ENCODE measurements at regions not wholly inside any gene's neighbourhood (a gene's known extent, or its start where the extent isn't known, plus 50 kb on each side); places are given as distances from the start of the nearest gene placed in this dataset.

- no peak for DNase-seq (ENCODE audit: low spot score)
- in situ Hi-C loops (cut with HindIII; ENCODE audit: low sequenced_read_pairs): no loop called here
These were observed 83.3 kb downstream of the EDEM1 start for GRCh38 chr3:5270666-5271371.

- DNase-seq (ENCODE audit: low spot score): no peak
- in situ Hi-C loops (cut with HindIII; ENCODE audit: low sequenced_read_pairs): no loop called here
These were observed 83.8 kb downstream of the EDEM1 start for GRCh38 chr3:5271372-5271683.

- DNase-seq (ENCODE audit: low spot score): no peak
- in situ Hi-C loops (cut with HindIII; ENCODE audit: low sequenced_read_pairs): no loop called here
These were observed 84.9 kb downstream of the EDEM1 start for GRCh38 chr3:5272387-5272786.

GRCh38 chr3:5274091-5274490 is 86.6 kb downstream of the EDEM1 start:
- DNase-seq (ENCODE audit: low spot score): no peak
- in situ Hi-C loops (cut with HindIII; ENCODE audit: low sequenced_read_pairs): no loop called here

GRCh38 chr3:5275529-5275928 is 88.0 kb downstream of the EDEM1 start:
- in situ Hi-C loops (cut with HindIII; ENCODE audit: low sequenced_read_pairs): no loop called here
- no peak for DNase-seq (ENCODE audit: low spot score)

GRCh38 chr3:5276934-5277333 is 89.4 kb downstream of the EDEM1 start:
- in situ Hi-C loops (cut with HindIII; ENCODE audit: low sequenced_read_pairs): no loop called here
- DNase-seq (ENCODE audit: low spot score): no peak

GRCh38 chr3:5277612-5278236 is 90.2 kb downstream of the EDEM1 start:
- in situ Hi-C loops (cut with HindIII; ENCODE audit: low sequenced_read_pairs): no loop called here
- DNase-seq (ENCODE audit: low spot score): no peak

GRCh38 chr3:5278666-5279065 is 91.2 kb downstream of the EDEM1 start:
- DNase-seq (ENCODE audit: low spot score): no peak
- in situ Hi-C loops (cut with HindIII; ENCODE audit: low sequenced_read_pairs): no loop called here

GRCh38 chr3:5282703-5283102 is 95.2 kb downstream of the EDEM1 start:
- no peak for DNase-seq (ENCODE audit: low spot score)
- in situ Hi-C loops (cut with HindIII; ENCODE audit: low sequenced_read_pairs): no loop called here

- in situ Hi-C loops (cut with HindIII; ENCODE audit: low sequenced_read_pairs): no loop called here
- no peak for DNase-seq (ENCODE audit: low spot score)
These were observed 97.9 kb downstream of the EDEM1 start for GRCh38 chr3:5285439-5285838.

GRCh38 chr3:5290915-5291314 is 103.4 kb downstream of the EDEM1 start:
- in situ Hi-C loops (cut with HindIII; ENCODE audit: low sequenced_read_pairs): no loop called here
- DNase-seq (ENCODE audit: low spot score): no peak

- in situ Hi-C loops (cut with HindIII; ENCODE audit: low sequenced_read_pairs): no loop called here
- DNase-seq (ENCODE audit: low spot score): no peak
These were observed 105.0 kb downstream of the EDEM1 start for GRCh38 chr3:5292512-5292911.

- in situ Hi-C loops (cut with HindIII; ENCODE audit: low sequenced_read_pairs): no loop called here
- no peak for DNase-seq (ENCODE audit: low spot score)
These were observed 105.7 kb downstream of the EDEM1 start for GRCh38 chr3:5293207-5293606.

- DNase-seq (ENCODE audit: low spot score): no peak
- in situ Hi-C loops (cut with HindIII; ENCODE audit: low sequenced_read_pairs): no loop called here
These were observed 106.8 kb downstream of the EDEM1 start for GRCh38 chr3:5294356-5294755.

- in situ Hi-C loops (cut with HindIII; ENCODE audit: low sequenced_read_pairs): no loop called here
- DNase-seq (ENCODE audit: low spot score): no peak
These were observed 107.7 kb downstream of the EDEM1 start for GRCh38 chr3:5295191-5295690.

- in situ Hi-C loops (cut with HindIII; ENCODE audit: low sequenced_read_pairs): no loop called here
- DNase-seq (ENCODE audit: low spot score): no peak
These were observed 108.9 kb downstream of the EDEM1 start for GRCh38 chr3:5296362-5296761.

GRCh38 chr3:5297895-5298294 is 110.4 kb downstream of the EDEM1 start:
- DNase-seq (ENCODE audit: low spot score): no peak
- in situ Hi-C loops (cut with HindIII; ENCODE audit: low sequenced_read_pairs): no loop called here

- DNase-seq (ENCODE audit: low spot score): no peak
- in situ Hi-C loops (cut with HindIII; ENCODE audit: low sequenced_read_pairs): no loop called here
These were observed 110.9 kb downstream of the EDEM1 start for GRCh38 chr3:5298453-5298852.

- in situ Hi-C loops (cut with HindIII; ENCODE audit: low sequenced_read_pairs): no loop called here
- DNase-seq (ENCODE audit: low spot score): no peak
These were observed 111.7 kb downstream of the EDEM1 start for GRCh38 chr3:5299161-5299560.

- in situ Hi-C loops (cut with HindIII; ENCODE audit: low sequenced_read_pairs): no loop called here
- no peak for DNase-seq (ENCODE audit: low spot score)
These were observed 113.1 kb downstream of the EDEM1 start for GRCh38 chr3:5300638-5301037.

GRCh38 chr3:5301651-5302297 is 114.3 kb downstream of the EDEM1 start:
- DNase-seq (ENCODE audit: low spot score): no peak
- in situ Hi-C loops (cut with HindIII; ENCODE audit: low sequenced_read_pairs): no loop called here

Measured in G401 (cell line).